ENCODE measurements at regions not wholly inside any gene's neighbourhood (a gene's known extent, or its start where the extent isn't known, plus 50 kb on each side); places are given as distances from the start of the nearest gene placed in this dataset.

DNA sequence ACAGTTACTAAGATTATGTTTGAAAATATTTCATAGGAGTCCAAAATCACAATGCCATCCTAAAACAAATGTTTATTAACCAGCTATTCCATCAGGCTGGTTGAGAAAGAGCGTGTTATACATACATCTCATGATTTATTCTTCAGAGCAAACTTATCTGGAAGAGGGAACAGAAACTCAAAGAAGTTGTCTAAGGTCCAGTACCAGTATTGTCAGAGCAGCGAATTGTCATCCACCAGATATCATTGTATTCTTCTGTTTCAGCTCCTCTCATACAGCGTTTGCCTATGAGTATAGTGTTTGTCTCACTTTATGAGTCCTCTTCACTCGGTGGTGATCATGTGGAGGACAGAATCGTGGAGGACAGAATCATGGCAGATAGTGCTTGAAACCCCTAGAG, 238.2 kb downstream of the OSR1 start:
- peaks cover 0 to 11% (median 4%) of the 10 kb centered on the region in 4 donors for H3K4me1 ChIP-seq
- no peaks in the 10 kb centered on the region for H3K9me3 ChIP-seq
- H3K27me3 ChIP-seq = no peaks in the 10 kb centered on the region
- intact Hi-C loops (cut with DNase I; ENCODE audit: low total_unique reads) = no loop called here
- H3K4me3 ChIP-seq = no peak overlapping the region
- H3K27ac ChIP-seq = no peak overlapping the region
- DNase-seq = no peak
- no peaks in the 10 kb centered on the region for H3K36me3 ChIP-seq
- TF ChIP-seq, protein P1, sequence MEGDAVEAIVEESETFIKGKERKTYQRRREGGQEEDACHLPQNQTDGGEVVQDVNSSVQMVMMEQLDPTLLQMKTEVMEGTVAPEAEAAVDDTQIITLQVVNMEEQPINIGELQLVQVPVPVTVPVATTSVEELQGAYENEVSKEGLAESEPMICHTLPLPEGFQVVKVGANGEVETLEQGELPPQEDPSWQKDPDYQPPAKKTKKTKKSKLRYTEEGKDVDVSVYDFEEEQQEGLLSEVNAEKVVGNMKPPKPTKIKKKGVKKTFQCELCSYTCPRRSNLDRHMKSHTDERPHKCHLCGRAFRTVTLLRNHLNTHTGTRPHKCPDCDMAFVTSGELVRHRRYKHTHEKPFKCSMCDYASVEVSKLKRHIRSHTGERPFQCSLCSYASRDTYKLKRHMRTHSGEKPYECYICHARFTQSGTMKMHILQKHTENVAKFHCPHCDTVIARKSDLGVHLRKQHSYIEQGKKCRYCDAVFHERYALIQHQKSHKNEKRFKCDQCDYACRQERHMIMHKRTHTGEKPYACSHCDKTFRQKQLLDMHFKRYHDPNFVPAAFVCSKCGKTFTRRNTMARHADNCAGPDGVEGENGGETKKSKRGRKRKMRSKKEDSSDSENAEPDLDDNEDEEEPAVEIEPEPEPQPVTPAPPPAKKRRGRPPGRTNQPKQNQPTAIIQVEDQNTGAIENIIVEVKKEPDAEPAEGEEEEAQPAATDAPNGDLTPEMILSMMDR (IDR thresholded peaks at IDR 0.05) = no peak

DNA sequence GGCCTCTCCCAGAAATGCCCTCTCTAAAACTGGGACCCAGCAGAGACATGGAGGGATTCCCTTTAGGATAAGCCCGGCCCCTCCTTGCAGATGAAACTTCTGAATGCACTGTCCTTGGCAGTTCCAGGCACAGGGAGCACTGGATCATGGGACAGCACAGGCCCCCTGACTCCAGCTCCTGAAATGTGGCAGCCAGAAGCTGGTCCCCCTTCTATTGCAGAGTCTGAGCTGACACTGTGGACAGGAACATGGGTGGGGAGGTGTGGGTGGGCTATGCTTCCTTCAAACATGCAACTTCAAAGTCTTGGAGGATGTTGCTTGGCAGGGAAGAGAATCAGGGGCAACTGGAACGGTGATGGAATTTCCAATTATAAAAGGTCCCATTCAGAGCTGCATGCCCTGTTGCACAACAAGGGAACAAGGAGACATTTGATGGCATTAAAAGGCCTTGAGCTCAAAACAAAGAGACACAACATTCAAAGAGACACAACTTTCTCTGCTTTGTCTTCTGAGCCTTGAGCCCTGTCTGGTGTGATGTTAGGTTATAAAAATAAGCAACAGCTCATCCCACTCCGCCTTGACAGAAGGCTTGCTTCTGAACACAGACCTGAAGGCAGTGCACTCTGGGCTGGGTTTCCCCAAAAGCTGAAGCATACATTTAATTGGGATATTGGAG, 239.0 kb downstream of the OSR1 start:
- DNase-seq = no peak
- TF ChIP-seq, protein P1 (IDR thresholded peaks at IDR 0.05) = no peak
- no peaks in the 10 kb centered on the region for H3K36me3 ChIP-seq
- H3K9me3 ChIP-seq = no peaks in the 10 kb centered on the region
- no peak overlapping the region for H3K4me3 ChIP-seq
- no peak overlapping the region for H3K27ac ChIP-seq
- peaks cover 0 to 13% (median 5%) of the 10 kb centered on the region in 4 donors for H3K4me1 ChIP-seq
- intact Hi-C loops (cut with DNase I; ENCODE audit: low total_unique reads) = no loop called here
- no peaks in the 10 kb centered on the region for H3K27me3 ChIP-seq

GRCh38 chr2:19116918-19117317, 241.5 kb downstream of the OSR1 start:
- no peaks in the 10 kb centered on the region for H3K27me3 ChIP-seq
- no peak overlapping the region for H3K4me3 ChIP-seq
- H3K4me1 ChIP-seq = peaks cover 0 to 15% (median 4%) of the 10 kb centered on the region in 4 donors
- H3K9me3 ChIP-seq = no peaks in the 10 kb centered on the region
- no peaks in the 10 kb centered on the region for H3K36me3 ChIP-seq
- H3K27ac ChIP-seq = no peak overlapping the region
- TF ChIP-seq, protein P1 (IDR thresholded peaks at IDR 0.05) = no peak
- intact Hi-C loops (cut with DNase I; ENCODE audit: low total_unique reads) = no loop called here
- DNase-seq = no peak

DNA sequence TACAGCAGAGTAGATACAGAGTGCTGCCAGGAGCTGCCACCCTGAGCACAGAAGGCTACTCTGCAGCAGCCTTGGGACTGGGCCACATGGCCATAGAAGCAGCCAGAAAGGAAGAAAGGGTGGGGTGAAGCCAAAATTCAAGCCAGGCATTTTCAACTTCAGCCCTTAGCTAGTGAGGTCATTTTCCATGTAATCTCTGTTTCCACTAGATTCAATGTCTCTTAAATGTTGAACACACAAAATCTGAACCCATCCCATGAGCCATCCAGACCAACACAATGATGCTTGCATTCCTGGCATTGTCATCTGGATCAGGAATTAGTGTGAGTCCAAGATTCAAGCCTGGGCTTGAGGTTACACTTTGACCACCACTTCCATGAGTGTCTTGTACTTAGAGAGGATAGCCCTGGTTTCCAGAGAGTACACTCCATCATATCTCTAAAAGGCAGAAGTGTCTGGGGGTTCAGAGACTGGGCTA, 243.6 kb downstream of the OSR1 start:
- Histone ChIP-seq H3K36me3 (no peaks in the 10 kb centered on the region), H3K9me3 (no peaks in the 10 kb centered on the region), H3K4me1 (peaks cover 0 to 7% (median 0%) of the 10 kb centered on the region in 4 donors), H3K27me3 (no peaks in the 10 kb centered on the region), H3K4me3 (no peak overlapping the region), H3K27ac (no peak overlapping the region)
- no peak for DNase-seq
- intact Hi-C loops (cut with DNase I; ENCODE audit: low total_unique reads) = no loop called here
- TF ChIP-seq, protein P1 (IDR thresholded peaks at IDR 0.05) = no peak

DNA sequence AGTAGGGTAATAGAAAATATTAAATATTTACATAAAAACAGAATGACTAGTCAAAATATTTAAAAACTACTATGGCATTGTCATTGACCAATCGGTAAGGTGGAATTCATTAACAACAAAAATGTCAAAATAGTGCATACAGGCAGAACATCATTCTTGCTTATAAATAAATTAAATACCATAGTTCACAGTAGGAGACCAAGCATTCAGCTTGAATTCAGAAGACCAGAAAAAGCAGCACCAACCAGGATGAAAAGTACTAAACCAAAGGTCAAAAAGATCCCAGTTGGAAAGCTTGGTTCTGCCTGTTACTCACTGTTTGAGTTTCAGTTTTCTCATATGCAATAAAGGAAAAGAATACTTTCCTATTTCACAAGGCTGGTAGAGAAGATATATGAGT, 244.3 kb downstream of the OSR1 start:
- Histone ChIP-seq H3K4me3 (no peak overlapping the region), H3K4me1 (peaks cover 0 to 7% (median 0%) of the 10 kb centered on the region in 4 donors), H3K9me3 (no peaks in the 10 kb centered on the region), H3K36me3 (no peaks in the 10 kb centered on the region), H3K27me3 (no peaks in the 10 kb centered on the region), H3K27ac (no peak overlapping the region)
- intact Hi-C loops (cut with DNase I; ENCODE audit: low total_unique reads) = no loop called here
- TF ChIP-seq, protein P1 (IDR thresholded peaks at IDR 0.05) = no peak
- DNase-seq = no peak
